ENCODE measurements at regions not wholly inside any gene's neighbourhood (a gene's known extent, or its start where the extent isn't known, plus 50 kb on each side); places are given as distances from the start of the nearest gene placed in this dataset.

- no peaks in the 10 kb centered on the region for H3K27me3 ChIP-seq
- intact Hi-C loops (cut with DNase I; ENCODE audit: low total_unique reads): no loop called here
- no peaks in the 10 kb centered on the region for H3K9me3 ChIP-seq
- no peak overlapping the region for H3K27ac ChIP-seq
- no peak for DNase-seq (ENCODE audit: low spot score in 2 of 2)
- TF ChIP-seq CTCF (IDR thresholded peaks at IDR 0.05) (no peak), POLR2A (IDR thresholded peaks at IDR 0.05) (no peak), POLR2AphosphoS5 (IDR thresholded peaks at IDR 0.05) (no peak)
- no peaks in the 10 kb centered on the region for H3K4me1 ChIP-seq
- H3K36me3 ChIP-seq: no peaks in the 10 kb centered on the region
- no peak overlapping the region for H3K4me3 ChIP-seq
These were observed 823.4 kb upstream of the ZEB2 start for GRCh38 chr2:145343287-145343686.

GRCh38 chr2:145341536-145341935, 821.6 kb upstream of the ZEB2 start:
- no peak overlapping the region for H3K27ac ChIP-seq
- no peak for DNase-seq (ENCODE audit: low spot score in 2 of 2)
- H3K27me3 ChIP-seq: no peaks in the 10 kb centered on the region
- intact Hi-C loops (cut with DNase I; ENCODE audit: low total_unique reads): no loop called here
- TF ChIP-seq CTCF (IDR thresholded peaks at IDR 0.05) (no peak), POLR2AphosphoS5 (IDR thresholded peaks at IDR 0.05) (no peak), POLR2A (IDR thresholded peaks at IDR 0.05) (no peak)
- H3K4me3 ChIP-seq: no peak overlapping the region
- no peaks in the 10 kb centered on the region for H3K4me1 ChIP-seq
- no peaks in the 10 kb centered on the region for H3K9me3 ChIP-seq
- H3K36me3 ChIP-seq: no peaks in the 10 kb centered on the region

- no peak for DNase-seq (ENCODE audit: low spot score in 2 of 2)
- no peaks in the 10 kb centered on the region for H3K36me3 ChIP-seq
- H3K27ac ChIP-seq: no peak overlapping the region
- H3K4me3 ChIP-seq: no peak overlapping the region
- no peaks in the 10 kb centered on the region for H3K4me1 ChIP-seq
- TF ChIP-seq CTCF (IDR thresholded peaks at IDR 0.05) (no peak), POLR2A (IDR thresholded peaks at IDR 0.05) (no peak), POLR2AphosphoS5 (IDR thresholded peaks at IDR 0.05) (no peak)
- no peaks in the 10 kb centered on the region for H3K9me3 ChIP-seq
- no peaks in the 10 kb centered on the region for H3K27me3 ChIP-seq
- intact Hi-C loops (cut with DNase I; ENCODE audit: low total_unique reads): no loop called here
These were observed 819.7 kb upstream of the ZEB2 start for GRCh38 chr2:145339646-145340045.

- intact Hi-C loops (cut with DNase I; ENCODE audit: low total_unique reads): no loop called here
- H3K4me3 ChIP-seq: no peak overlapping the region
These were observed 812.4 kb upstream of the ZEB2 start for GRCh38 chr2:145332210-145332898.

More at GRCh38 chr2:145332210-145332898, 812.4 kb upstream of the ZEB2 start:
- Histone ChIP-seq H3K4me1 (no peaks in the 10 kb centered on the region), H3K27ac (no peak overlapping the region), H3K9me3 (no peaks in the 10 kb centered on the region), H3K36me3 (no peaks in the 10 kb centered on the region), H3K27me3 (no peaks in the 10 kb centered on the region)
- no peak for DNase-seq (ENCODE audit: low spot score in 2 of 2)
- no peak for TF ChIP-seq POLR2AphosphoS5 (IDR thresholded peaks at IDR 0.05)
- TF ChIP-seq CTCF (IDR thresholded peaks at IDR 0.05): no peak
- no peak for TF ChIP-seq POLR2A (IDR thresholded peaks at IDR 0.05)
